GM21723 (cell line): ENCODE measurements at regions not wholly inside any gene's neighbourhood (a gene's known extent, or its start where the extent isn't known, plus 50 kb on each side); places are given as distances from the start of the nearest gene placed in this dataset.

Experiments
- ATAC-seq: cut with Tn5 transposase; IDR thresholded peaks from one replicate; pipeline ENCODE4 v1.9.1; 2021; ENCODE audit warnings: mild to moderate bottlenecking, moderate library complexity; ENCODE audit not compliant: unreplicated experiment

DNA sequence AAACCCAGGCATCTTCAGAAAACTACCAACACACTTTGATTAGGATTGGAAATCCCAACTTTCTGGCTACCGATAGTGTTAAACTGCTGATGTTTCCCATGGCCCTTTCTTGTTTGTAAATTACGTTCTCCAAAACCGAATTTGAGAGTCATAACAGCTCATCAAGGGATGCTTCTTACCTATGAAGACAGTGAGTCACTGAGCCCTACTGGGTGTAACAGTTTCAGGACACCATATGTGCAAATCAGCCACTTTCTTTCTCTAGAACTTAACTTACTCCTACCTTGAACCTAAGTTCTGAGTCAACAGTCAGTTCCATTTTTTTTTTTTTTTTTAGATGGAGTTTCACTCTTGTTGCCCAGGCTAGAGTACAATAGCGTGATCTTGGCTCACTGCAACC, 410.1 kb upstream of the TSHZ3 start:
- no peak for ATAC-seq

DNA sequence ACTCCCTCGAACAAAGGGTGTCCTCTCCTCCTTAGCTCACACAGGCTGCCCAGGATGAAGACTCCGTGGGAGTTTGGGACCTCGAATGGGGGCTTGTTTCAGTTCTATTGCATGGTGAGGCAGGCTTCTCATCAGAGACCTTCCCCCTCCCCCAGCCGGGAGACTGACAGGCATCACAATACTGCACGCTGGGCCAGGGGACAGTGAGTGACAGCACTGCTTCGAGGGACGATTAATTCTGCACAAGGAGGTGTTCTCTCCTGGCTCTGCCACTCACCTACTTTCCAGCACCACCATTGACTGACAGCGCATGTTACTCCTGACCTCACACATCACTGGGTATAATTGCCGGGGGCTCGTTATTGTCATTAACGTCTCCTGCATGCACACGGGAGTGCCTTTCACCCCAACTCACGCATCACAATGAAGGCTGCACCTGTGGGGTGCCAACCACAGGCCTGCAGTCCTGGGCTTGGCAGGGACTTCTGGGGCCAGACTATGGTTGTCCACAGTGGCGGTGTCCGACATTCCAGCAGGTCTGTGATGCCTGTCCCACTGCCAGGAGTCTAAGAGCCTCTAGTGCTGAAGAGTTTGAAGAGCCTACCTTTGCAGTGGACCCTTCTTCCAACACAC, 412.2 kb upstream of the TSHZ3 start:
- no peak for ATAC-seq

DNA sequence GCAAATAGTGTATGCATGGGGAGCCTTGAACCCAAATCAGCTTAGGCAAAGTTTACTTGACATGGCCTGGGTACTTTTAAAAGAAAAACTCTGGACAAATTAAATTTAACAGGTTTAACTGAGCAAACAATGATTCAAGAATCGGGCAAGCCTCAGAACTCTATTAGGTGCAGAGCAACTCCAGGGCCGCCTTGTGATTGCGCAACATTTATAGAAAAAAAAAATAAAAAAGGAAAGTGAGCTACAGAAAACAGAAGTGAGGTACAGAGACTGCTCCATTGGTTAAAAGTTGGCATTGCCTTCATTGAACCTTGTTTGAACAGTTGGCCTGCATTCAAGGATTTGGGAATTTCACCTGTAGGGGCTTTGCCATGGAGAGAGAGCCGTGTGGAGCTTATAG, 421.0 kb upstream of the TSHZ3 start:
- no peak for ATAC-seq

DNA sequence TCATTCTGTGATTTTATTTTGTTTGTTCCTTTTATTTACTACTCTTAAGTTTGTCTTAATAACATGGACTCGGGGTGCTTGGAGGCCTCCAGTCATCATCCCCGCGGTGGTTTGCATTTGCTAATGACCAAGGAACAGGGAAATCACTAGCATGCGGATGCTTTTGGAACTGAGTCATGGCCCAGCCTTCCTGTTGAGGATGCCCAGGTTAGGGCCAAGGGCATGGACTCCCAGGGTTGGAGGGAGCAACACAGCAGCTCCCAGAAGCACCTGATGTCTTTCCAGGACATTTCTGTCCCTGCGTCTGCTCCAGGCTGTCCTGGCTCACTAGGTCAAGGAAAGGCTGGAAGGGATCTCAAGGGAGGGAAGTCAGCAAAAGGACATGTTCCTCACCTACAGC, 423.7 kb upstream of the TSHZ3 start:
- no peak for ATAC-seq

DNA sequence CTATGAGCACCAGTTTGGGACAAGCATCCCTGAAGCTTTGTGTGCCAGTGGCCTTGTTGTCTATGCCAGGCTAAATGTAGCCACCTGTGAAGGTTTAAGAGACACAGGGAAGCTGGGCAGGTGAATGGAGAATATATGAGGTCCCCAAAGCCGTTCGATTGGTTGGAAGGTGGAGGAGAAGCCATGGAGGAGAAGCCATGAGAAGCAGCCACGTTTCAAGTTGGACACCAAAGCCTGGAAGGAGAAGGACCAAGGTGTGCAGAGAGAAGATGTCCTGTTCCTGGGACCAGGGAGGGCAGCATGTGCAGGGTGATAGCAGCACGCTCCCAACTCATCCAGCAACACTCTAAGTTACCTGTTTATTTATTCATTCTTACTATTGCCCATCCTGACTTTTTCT, 432.3 kb upstream of the TSHZ3 start:
- no peak for ATAC-seq

DNA sequence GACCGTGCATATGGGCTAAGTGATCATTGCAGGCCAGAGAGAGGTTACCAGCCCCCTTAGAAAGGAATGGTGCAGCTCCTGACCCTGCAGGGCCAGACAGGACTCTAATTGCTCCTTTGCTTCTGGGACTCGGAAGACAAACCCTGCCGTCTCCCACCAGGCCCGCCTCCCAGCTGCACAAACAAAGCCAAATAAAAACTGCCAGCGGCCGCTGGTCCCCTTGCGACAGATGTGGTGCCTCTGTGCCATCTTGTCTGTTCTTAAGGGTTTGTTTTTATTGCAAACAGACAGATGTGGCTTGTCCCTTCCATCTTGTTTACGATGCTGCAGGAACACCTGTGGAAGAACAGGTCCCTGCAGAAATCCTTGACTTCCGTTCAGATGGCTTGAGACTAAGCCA, 434.4 kb upstream of the TSHZ3 start:
- ATAC-seq: no peak

DNA sequence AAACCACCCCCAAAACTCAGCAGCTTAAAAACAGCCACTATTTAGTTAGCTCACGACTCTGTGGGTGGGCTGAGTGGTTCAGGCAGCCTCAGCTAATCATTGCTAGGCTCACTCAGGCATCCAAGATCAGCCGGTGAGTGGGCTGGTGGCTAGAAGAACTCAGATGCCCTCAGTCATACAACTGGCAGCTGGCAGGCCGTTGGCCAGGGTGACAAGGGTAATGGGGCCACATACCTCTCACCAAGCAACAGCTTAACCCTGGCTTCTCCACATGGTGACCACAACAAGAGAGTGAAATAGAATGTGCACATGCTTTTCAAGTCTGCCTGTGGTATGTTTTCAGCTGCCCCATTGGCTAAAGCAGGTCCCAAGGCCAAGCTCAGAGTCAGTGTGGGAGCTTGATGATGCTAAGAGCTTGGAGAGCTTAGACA, 435.4 kb upstream of the TSHZ3 start:
- no peak for ATAC-seq

DNA sequence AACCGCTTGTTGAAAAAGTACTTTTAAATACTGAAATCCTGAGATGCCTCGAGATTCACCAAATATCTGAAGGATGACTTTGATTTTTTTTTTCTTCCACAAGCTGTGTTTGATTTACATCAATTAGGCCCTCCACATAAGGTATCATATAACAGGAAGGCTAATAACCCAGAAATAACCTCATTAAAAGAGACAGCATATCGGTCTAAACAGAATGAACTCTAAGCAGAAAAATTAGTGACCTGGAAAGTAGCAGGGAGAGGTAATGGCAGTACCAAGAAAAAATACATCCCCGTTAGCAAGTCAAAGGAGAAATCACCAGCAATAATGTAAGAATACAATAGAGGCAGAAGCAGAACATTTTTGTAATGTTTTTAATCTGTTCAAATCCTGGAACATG, 452.4 kb upstream of the TSHZ3 start:
- ATAC-seq: no peak

DNA sequence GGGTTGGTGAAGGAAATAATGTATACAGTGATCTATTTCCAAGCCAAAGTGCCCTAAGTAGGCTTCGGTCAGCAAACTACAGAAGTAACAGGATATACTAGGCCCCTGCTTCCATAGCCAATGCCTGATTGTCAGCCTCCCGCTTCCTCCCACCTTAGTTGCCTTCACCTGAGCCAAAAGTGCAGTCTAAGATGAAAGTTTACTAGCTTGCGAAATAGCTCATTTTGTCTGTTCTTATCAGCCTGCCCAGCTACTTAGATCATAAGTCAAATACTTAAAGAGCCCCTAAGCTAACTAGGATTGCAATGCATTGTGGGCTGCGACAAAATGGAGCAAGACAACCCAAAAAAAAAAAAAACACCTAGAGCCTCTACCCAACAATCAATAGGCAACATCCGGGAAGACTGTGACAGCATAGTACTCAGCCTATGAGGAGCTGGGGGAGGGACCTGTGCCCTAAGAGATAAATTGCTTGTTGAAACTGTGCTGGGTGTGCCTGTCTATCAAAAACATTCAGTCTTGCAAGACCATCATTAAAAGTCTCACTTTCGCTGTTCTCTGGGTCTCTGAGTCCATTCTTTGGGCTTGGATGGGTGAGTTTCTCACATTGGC, 454.7 kb upstream of the TSHZ3 start:
- ATAC-seq: no peak

DNA sequence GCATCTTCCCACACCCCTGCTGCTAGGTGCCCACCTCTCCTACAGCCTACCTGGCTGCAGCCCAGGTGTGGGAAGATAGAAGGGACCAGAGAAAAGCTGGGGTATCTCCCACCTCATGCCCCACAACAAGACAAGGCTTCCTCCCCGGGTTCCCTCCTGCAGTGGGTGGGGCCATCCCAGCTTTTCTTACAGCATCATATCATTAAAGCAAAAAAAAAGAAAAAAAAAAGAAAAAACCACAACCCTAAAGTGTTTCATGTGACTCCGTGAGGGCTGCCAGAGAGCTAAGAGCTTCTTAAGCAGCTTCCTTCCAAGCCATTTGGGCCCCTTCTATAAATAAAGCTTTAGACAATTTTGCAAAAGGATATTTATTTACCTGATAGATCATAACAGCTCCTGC, 455.4 kb upstream of the TSHZ3 start:
- no peak for ATAC-seq

DNA sequence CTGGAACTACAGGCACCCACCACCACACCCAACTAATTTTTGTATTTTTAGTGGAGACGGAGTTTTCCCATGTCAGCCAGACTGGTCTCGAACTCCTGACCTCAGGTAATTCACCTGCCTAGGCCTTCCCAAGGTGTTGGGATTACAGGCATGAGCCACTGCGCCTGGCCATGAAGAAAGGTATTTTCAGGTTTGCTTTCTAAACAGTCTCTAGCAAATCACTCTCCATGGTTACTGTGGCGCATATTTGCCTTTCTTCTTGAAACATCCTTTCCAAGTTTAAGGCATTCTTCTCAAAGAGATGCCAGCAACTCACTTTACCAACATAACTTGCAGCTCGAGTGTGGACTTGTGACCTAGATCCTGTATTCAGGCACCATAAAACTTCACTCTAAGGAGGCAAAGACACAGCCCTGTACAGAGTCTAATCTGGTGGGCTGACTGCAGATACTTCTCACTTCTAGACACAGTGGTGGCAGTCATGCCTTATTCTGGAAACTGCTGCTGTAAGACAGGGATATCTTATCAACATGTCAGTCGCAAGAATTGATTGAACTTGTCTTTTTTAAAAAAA, 461.4 kb upstream of the TSHZ3 start:
- no peak for ATAC-seq

DNA sequence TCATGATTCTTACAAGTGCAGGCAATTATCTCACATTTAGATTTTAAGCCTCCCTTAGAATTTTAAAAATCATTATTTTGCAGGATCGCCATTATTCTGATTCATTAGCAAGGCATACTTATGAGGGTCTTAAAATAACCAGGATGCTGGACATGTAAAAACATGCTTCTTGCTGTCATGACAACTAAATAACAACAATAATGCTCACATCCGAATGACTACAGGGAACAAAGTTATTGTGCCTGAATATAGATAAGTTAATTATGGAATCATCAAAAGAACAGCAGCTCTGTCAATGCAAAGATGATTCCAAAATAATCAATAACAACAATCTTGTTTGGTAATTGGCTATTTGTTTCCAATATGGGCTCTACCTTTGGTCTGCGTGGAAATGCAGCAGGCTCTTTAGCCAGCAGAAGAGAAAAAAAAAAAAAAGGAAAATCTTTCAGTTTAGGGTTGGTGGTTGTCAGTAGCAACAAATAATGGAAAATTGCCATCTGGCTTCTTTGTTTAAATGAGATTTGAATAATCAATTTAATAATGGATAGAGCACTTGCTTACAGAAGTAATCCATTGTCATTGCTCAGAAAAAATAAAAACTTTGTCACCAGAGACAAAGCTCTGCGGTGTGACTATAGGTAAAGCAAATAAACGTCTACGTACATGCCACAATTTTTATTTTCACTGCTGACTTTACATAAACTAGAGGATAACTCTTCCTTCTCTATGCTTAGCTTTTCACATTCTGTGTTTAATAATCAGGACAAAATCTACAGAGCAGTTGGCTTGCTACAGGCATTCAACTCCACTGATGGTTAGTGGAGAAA, 468.9 kb upstream of the TSHZ3 start:
- no peak for ATAC-seq

DNA sequence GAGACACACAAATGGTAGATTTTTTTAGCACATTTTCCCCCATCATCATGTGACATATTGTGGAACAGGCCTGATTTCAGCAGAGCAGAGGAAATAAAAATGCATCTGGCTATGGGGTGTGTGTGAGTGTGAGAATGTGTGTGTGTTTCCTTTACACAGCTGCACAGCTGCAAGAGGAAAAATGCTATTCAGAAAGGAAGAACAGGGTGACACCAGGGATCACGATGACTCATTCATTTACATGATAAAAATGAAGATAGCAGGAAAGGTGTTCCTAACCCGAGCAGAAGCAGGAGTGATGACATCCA, 469.5 kb upstream of the TSHZ3 start:
- ATAC-seq: no peak

DNA sequence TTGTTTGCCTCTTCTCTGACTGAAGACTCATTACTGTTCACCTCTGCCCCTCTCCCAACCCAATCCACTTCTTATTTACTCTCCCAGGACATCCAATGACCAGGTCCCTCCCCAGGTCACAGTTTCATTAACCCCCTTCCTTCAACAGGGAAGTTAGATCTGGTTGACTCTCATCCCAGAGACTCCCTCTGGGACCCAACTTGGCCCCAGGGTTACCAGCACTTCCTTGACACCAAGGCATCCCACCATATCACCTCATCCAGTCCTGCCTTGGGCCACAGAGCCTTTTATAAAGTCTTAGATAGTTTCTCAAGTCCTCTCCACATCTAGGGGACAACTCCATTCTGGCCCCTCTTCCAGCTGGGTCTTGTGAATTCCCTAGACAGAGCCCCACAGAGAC, 470.6 kb upstream of the TSHZ3 start:
- no peak for ATAC-seq

DNA sequence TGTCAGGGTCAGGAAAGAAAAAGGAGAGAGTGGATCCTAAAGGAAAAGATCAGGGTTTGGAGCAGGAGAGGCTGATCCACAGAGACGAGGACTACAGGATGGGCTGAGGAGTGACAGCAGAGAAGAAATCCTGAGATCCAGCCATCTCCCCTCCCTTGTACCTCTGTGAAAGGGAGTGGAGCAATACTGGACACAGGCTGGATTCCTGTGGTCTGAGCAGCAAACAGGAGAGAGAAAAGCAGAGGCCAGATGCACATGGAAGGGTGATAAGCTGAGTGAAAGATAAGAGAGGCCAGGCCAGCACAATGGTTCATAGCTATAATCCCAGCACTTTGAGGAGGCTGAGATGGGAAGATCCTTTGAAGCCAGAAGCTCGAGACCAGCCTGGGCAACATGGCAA, 472.1 kb upstream of the TSHZ3 start:
- no peak for ATAC-seq

DNA sequence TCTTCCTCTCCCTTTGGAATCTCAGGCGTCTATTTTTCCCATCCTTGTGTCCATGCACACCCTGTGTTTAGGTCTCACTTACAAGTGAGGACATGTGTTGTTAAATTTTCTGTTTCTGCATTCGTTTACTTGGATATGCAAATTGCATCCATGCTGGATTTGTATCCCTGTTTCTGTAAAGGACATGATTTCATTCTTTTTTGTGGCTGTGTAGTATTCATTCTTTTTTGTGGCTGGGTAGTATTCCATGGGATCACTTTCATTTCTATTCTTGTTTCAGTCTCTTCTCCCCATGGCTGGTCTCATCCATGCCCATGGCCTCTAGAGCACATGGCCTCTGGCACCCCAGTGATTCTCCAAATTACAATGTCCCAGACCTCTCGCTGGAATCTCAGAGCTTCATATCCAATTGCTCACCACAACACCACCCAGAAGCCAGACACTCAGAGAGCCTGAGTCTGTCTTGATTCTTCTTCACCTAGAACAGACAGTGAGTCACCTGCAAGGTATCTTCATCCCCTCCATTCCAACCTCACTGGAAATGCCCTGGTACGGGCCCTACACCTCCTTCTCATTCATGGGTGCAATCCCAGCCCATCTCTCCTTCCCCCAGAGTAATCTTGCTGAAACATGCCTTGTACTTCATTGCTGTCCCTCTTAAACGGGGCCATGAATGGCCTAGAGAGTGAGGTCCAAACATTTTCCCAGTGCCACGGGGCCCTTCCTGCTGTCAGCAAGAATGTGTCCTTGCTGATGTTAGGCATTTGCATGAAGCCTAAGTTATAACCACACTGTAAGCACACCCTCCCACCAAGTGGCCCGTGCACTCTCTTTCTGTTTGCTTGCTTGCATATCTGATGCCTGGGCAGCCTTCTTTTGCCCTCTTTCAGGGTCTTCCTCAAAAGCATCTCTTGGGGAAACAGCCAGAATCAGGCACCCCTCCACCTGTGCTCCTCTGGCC, 476.2 kb upstream of the TSHZ3 start:
- no peak for ATAC-seq

DNA sequence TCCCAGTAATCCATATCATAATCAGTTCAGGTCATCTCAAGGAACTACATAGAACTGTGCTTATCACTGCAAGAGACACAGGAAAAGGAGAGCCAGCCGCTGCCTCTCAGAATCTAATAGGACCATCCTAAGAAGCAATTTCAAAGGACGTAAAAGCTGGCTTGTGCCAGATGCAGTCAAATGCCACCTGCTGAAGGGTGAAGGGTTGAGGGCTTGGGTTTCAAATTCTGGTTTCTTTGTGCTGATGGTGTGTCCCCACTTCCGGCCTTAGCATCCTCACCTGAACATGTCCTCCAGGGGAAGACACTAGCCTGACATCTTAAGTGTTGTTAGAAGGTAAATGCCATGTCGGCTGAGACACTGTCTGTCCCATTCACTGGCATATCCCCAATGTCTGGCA, 477.1 kb upstream of the TSHZ3 start:
- ATAC-seq: no peak

DNA sequence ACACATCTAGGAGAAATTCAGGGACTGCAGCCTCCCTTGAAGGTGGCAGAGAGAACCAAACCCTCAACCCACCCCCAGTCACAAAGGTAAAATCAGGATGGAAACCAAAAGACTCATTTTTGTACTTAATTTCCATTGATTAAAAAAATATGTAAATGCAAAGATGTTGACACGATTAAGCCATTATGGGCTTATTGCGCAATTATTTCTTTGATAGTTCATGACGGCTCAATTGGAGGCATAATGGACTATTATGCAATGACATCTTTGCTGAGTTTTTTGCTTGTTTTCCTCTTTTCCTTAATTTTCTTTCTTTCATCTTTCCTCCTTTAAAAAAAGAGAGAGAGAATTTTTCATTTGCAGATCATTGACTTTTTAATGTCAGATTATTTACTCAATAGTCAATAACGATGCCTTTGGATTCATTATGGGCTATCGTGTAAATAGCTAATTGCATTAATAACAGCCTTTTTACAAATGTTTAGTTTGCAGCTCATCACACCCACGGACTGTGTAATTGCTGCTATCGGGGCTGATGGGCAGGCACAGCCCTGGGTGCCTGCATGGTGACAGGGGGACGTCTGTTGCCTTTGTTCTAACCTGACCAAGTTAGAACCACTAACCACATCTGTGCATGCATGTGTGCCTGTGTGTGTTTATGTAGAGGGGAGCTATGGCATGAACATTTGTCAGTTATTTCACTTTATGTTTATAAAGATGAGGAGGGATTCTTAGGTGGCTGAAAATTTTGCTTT, 482.4 kb upstream of the TSHZ3 start:
- no peak for ATAC-seq

DNA sequence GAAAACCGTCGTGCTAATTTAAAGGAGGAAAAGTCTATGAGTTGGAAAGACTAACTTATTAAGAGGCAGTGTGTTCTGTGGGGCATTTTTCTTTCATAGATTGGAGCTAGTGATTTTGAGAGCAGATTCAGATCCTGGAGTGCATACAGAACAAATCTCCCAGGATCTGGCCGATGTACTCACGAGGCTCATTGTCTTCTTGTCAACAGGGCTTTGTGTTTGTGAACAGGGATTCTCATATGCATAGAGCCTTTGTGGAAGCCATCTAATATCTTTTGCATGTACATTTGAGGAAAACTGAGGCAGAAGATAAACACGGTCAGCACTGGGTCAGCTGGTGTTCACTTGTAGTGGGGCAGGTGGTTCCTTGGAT, 482.9 kb upstream of the TSHZ3 start:
- ATAC-seq: no peak

DNA sequence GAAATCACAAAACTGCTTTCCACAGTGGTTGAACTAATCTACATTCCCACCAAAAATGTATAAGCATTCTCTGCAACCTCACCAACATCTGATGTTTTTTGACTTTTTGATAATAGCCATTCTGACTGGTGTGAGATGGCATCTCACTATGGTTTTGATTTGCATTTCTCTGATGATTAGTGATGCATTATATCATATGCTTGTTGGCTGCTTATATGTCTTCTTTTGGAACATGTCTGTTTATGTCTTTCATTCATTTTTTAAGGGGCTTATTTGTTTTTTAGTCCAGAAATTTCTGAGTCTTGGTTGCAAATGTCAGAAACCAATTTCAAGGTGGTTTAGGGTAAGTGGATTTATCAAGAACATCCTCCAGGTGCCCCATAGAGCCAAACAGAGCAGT, 484.8 kb upstream of the TSHZ3 start:
- ATAC-seq: no peak
